Prostate gland (tissue), 2 donors: ENCODE measurements at regions not wholly inside any gene's neighbourhood (a gene's known extent, or its start where the extent isn't known, plus 50 kb on each side); places are given as distances from the start of the nearest gene placed in this dataset.

Source experiments
- CTCF ChIP-seq, 4 experiments: fragments of 200-600 bp in 2 of 4; fragments of 450-650 bp in 2 of 4; sonication (generic) in 2 of 4; IDR thresholded peaks; 1 replicate in 3 of 4; 2 replicates in 1 of 4; pipeline ENCODE4 v1.5.1; 2016 to 2019; ENCODE audit warnings: antibody characterized with exemption in 4 of 4, mild to moderate bottlenecking in 2 of 4, moderate library complexity in 2 of 4
- POLR2AphosphoS5 ChIP-seq: sonication (generic); formaldehyde crosslinking; IDR thresholded peaks from one replicate; pipeline ENCODE4 v1.6.1; 2017; ENCODE audit warnings: antibody characterized with exemption

GRCh38 chr10:2036209-2036608, 298.9 kb upstream of the ADARB2 start:
- no peak for TF ChIP-seq CTCF (IDR thresholded peaks at IDR 0.05)
- TF ChIP-seq POLR2AphosphoS5, result no peak
